Ascending aorta (tissue), 2 donors: ENCODE measurements at regions not wholly inside any gene's neighbourhood (a gene's known extent, or its start where the extent isn't known, plus 50 kb on each side); places are given as distances from the start of the nearest gene placed in this dataset.

Experiments used
- DNase-seq, 2 donors: peaks; one replicate each; pipeline ENCODE4 v3.0.0-alpha.2; 2019; ENCODE audit warnings: low spot score in 2 of 2
- H3K27ac ChIP-seq, 2 donors: fragments of 200-600 bp; sonication (generic); one replicate each; pipeline ENCODE4 v1.5.1; 2016 to 2017; ENCODE audit warnings: mild to moderate bottlenecking in 1 of 2
- H3K27me3 ChIP-seq: fragments of 200-600 bp; sonication (generic); one replicate; pipeline ENCODE4 v1.5.1; 2017
- H3K36me3 ChIP-seq, 2 donors: fragments of 200-600 bp; sonication (generic); one replicate each; pipeline ENCODE4 v1.5.1; 2016
- H3K4me1 ChIP-seq, 2 donors: fragments of 200-600 bp; sonication (generic); one replicate each; pipeline ENCODE4 v1.5.1; 2016 to 2017; ENCODE audit warnings: mild to moderate bottlenecking in 1 of 2
- H3K4me3 ChIP-seq, 2 donors: fragments of 200-600 bp; sonication (generic); one replicate each; pipeline ENCODE4 v1.5.1; 2016 to 2017; ENCODE audit warnings: mild to moderate bottlenecking in 1 of 2
- H3K9me3 ChIP-seq, 2 donors: fragments of 200-600 bp; sonication (generic); one replicate each; pipeline ENCODE4 v1.5.1; 2016
- CTCF ChIP-seq, 3 experiments: fragments of 200-600 bp in 2 of 3; fragments of 450-650 bp in 1 of 3; sonication (generic) in 2 of 3; IDR thresholded peaks; one replicate each; pipeline ENCODE4 v1.5.1; 2016 to 2019; ENCODE audit warnings: antibody characterized with exemption in 3 of 3, mild to moderate bottlenecking in 1 of 3, moderate library complexity in 1 of 3
- intact Hi-C: fragments of 100-400 bp; cut with DNase I; formaldehyde crosslinking; loops from one replicate; pipeline ENCODE4 v1.15.1; 2023

GRCh38 chr2:138390316-138390945 is 111.1 kb upstream of the SPOPL start:
- DNase-seq: no peak
- intact Hi-C loops: no loop called here
- TF ChIP-seq CTCF (IDR thresholded peaks at IDR 0.05): no peak

GRCh38 chr2:138391946-138392345 is 109.6 kb upstream of the SPOPL start:
- Histone ChIP-seq H3K36me3 (no peaks in the 10 kb centered on the region), H3K9me3 (no peaks in the 10 kb centered on the region), H3K27ac (no peak overlapping the region), H3K4me3 (no peak overlapping the region), H3K4me1 (no peaks in the 10 kb centered on the region), H3K27me3 (no peaks in the 10 kb centered on the region)
- intact Hi-C loops: no loop called here
- no peak for DNase-seq
- TF ChIP-seq CTCF (IDR thresholded peaks at IDR 0.05): no peak

More at GRCh38 chr2:138390316-138390945, 111.1 kb upstream of the SPOPL start:
- Histone ChIP-seq H3K27me3 (no peaks in the 10 kb centered on the region), H3K4me1 (no peaks in the 10 kb centered on the region), H3K9me3 (no peaks in the 10 kb centered on the region), H3K36me3 (no peaks in the 10 kb centered on the region), H3K27ac (no peak overlapping the region), H3K4me3 (no peak overlapping the region)

GRCh38 chr2:138395565-138396306 is 105.8 kb upstream of the SPOPL start:
- Histone ChIP-seq H3K27me3 (no peaks in the 10 kb centered on the region), H3K9me3 (no peaks in the 10 kb centered on the region), H3K4me3 (no peak overlapping the region), H3K4me1 (no peaks in the 10 kb centered on the region), H3K36me3 (no peaks in the 10 kb centered on the region), H3K27ac (no peak overlapping the region)
- intact Hi-C loops: no loop called here
- TF ChIP-seq CTCF (IDR thresholded peaks at IDR 0.05): no peak
- no peak for DNase-seq

GRCh38 chr2:138396843-138397242 is 104.7 kb upstream of the SPOPL start:
- no peak for DNase-seq
- no peak overlapping the region for H3K27ac ChIP-seq
- no peaks in the 10 kb centered on the region for H3K4me1 ChIP-seq
- no peak for TF ChIP-seq CTCF (IDR thresholded peaks at IDR 0.05)
- intact Hi-C loops: no loop called here
- no peak overlapping the region for H3K4me3 ChIP-seq
- no peaks in the 10 kb centered on the region for H3K36me3 ChIP-seq
- H3K9me3 ChIP-seq: no peaks in the 10 kb centered on the region
- no peaks in the 10 kb centered on the region for H3K27me3 ChIP-seq

- no peak for TF ChIP-seq CTCF (IDR thresholded peaks at IDR 0.05)
- Histone ChIP-seq H3K4me3 (no peak overlapping the region), H3K4me1 (no peaks in the 10 kb centered on the region), H3K36me3 (no peaks in the 10 kb centered on the region), H3K27ac (no peak overlapping the region), H3K27me3 (no peaks in the 10 kb centered on the region), H3K9me3 (no peaks in the 10 kb centered on the region)
- no peak for DNase-seq
- intact Hi-C loops: no loop called here
Observed at GRCh38 chr2:138403431-138403927, 98.1 kb upstream of the SPOPL start.
